HG03378 (cell line): ENCODE measurements at regions not wholly inside any gene's neighbourhood (a gene's known extent, or its start where the extent isn't known, plus 50 kb on each side); places are given as distances from the start of the nearest gene placed in this dataset.
"Not testable (repeated sequence)": the region's sequence is repeated elsewhere in the genome, so short reads cannot be mapped to it uniquely, and the experiment has no call there.

Source experiments
- ATAC-seq: cut with Tn5 transposase; IDR thresholded peaks from one replicate; pipeline ENCODE4 v1.9.1; 2021; ENCODE audit warnings: mild to moderate bottlenecking, moderate library complexity; ENCODE audit not compliant: unreplicated experiment

DNA sequence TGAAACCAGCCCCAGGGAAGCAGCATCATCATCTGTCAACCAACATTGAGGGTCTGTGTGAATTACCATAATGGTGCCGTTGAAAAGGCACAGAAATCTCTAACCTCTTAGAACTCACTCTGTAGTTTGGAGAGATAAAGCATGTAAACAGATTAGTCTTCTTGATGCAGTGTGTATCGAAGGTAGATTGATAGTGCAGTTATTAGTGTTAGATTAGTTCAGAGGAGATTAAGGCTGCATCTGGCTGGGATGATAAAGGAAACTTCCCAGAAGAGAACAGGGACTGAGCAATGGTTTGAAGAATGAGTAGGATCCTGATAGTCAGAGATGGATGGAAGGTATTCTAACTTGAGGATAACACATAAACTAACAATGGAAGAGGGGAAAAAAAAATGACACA is 651.5 kb downstream of the TLE1 start:
- no peak for ATAC-seq

DNA sequence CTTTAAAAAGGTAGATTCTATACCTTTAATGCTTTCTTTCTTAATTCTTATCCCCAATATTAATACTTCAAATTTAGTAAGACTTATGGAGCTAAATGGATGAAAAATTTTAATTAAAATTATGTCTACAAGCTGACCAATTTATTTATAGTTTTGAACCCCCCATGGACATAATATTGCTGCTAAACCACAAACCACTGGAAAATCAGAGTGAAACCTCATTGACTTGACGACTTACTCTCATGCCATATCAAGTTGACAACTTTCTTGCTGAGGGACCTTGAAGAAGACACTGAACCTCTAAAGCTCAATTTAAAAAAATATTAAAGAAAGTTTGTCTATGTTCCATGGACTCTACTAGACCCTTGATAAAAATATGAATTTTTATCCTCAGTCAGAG is 653.7 kb downstream of the TLE1 start:
- ATAC-seq = no peak

DNA sequence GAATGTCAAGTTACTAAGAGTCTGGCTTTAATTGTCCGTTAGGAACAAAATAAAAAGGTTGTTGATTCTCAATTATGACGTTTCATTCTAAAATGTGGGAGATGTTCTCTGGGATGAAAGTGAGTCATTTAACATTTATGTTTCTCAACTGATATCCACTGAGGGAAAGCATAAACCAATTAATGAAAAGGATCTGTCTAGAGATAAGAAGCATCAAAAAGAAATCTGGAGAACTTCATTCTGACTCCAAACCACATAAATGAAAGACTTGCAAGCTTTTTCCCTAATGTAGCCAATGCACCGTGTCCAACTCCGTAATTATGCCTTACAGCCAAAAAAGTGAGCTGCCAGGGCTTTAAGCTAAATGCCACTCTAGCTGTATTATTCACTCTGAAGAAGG is 654.2 kb downstream of the TLE1 start:
- ATAC-seq = no peak

DNA sequence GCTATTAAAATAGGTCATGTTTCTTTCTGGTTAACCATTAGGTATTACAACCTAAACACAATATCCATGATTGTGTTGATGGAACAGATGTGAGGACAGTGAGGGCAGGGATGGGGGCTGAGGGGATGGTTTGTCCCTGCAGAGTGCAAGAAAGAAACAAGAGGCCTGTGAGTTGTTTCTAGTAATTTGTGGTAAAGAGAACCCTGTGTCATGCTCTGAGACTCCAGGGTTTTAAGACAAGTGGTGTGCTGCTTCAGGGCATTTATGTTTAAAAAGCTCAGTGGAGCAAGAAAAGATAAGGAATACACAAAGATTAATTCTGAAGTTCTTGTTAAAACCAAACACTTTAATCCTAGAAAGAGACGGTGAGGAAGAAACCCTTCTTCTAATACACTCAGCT is 656.5 kb downstream of the TLE1 start:
- ATAC-seq = no peak

DNA sequence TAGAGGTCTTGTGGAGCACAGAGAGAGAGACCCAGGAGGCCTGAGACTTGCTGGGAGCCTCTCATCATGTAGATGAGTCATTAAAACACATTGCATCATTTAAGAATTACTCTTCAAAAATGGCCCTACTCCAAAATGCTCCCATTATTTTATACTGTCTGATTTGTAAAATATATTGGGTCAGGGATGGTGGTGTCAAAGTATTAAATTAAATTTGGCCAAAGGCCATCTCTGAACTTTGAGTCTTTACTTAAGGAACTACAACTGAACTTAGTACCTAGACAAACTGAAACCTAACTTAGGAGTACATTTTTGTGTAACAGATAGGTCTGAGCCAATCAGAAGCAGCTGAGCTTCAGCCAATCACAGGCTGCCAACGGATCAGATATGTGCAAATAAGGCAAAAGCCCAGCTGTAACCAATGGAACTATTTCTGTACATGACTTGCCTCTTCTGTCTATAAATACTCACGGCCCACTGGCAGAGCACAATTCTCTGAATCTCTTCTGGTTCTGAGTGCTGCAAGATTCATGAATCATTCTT is 657.2 kb downstream of the TLE1 start:
- ATAC-seq = no peak

DNA sequence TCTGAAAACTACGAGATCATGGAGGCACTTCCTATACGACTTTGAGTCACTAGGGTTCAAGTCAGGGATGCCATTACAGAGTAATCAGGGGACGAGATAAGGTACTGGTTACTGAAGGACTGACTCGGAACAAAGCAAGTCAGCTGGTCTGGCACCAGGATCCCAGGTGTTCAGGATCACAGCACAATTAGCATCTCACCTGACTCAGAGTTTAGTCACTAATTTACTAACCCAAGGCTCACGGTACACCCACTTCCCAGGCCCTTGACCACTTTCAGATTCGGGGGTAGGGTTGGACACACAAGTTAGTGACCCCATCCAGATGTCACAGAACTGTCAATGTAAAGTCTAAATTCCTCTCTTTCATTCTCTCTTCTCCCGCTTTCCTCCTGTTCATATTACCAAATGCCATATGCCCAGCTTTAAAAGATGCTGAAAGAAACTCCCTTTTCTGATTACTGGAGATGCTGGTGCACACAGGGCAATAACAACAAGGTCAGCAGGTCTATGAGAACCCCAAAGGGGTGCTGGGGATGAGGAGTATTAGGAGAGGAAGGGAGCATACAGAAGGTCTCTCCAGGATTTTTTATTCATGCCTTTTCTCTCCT is 657.8 kb downstream of the TLE1 start:
- no peak for ATAC-seq

DNA sequence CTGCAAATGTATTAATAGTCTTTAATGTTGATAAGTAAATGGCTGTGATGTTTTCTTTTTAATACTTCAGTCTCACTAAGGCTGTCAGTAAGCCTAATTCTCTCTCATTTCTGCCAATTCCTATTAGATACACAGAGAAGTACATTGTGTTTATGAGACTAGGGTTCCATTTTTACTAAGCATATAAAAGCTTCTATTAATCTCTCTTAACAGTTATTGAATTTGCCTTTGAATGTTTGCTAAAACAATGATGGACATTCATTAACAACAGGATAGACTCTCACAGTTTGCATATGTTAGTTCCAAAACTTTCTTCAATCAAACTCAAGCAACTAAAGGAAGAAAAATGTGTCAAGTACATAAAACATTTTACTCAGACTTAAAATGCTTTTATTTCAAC is 659.3 kb downstream of the TLE1 start:
- ATAC-seq = no peak

DNA sequence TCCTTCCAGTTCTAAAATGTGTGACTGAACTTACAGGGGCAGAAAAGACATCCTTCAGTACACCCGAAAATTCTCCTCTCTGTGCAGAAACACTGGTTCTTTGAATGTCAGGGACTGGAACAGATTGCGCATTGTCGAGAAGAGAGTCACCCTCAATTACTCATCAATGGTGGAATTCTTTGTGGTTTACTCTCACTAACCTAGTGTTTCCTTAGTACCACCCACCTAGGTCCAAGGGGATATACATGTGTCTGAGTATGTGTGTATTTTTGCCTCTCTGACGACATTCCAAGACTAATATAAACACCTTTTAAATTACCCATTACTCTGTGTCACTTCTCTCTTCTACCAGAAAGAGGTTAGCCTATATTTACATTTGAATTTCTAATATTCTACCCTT is 660.8 kb downstream of the TLE1 start:
- no peak for ATAC-seq

- ATAC-seq = no peak
Observed at GRCh38 chr9:81022177-81022576, 667.2 kb downstream of the TLE1 start.

DNA sequence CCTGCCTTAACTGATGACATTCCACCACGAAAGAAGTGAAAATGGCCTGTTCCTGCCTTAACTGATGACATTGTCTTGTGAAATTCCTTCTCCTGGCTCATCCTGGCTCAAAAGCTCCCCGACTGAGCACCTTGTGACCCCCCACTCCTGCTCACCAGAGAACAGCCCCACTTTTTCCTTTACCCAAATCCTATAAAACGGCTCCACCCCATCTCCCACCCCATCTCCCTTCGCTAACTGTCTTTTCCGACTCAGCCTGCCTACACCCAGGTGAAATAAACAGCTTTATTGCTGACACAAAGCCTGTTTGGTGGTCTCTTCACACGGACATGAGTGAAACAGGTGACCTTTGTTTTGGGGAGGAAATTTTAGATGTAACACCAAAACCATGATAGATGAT is 674.4 kb downstream of the TLE1 start:
- not testable (repeated sequence) for ATAC-seq

- ATAC-seq = not testable (repeated sequence)
Observed at GRCh38 chr9:81013191-81013590, 676.2 kb downstream of the TLE1 start.

DNA sequence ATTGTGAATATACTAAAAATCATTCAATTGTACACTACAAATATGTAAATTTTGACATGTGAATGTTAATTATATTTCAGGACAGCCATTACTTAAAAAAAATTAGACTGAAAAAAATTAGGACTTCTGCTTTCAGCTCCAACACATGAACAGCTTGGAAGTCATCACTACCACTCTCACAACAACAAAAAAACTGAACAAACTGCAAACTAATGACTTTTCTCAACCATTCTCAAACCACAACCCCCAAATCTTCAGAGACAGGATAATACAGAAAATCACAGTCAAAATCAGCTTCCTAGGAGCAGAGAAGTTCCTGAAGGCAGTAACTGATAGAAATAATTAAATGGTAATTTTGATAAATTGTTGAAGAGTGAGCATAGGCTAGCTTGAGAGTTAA is 686.4 kb downstream of the TLE1 start:
- ATAC-seq = no peak

DNA sequence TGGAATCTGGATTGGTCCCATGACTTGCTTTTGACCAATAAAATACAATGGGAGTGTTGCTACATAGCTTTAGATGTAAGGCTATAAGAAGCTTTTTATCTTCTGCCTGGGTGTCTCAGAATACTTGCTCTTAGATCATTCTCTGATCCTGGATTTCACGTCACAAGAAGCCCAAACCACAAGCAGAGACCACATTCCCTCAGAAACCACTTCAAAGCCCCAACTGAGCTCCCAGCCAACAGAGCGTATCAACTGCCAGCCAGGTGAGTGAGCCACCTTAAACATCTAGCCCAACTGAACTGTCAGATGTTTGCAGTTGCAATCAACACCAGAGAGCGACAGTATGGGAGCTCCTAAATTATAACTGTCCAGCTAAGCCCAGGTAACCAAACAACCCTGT is 687.1 kb downstream of the TLE1 start:
- no peak for ATAC-seq

DNA sequence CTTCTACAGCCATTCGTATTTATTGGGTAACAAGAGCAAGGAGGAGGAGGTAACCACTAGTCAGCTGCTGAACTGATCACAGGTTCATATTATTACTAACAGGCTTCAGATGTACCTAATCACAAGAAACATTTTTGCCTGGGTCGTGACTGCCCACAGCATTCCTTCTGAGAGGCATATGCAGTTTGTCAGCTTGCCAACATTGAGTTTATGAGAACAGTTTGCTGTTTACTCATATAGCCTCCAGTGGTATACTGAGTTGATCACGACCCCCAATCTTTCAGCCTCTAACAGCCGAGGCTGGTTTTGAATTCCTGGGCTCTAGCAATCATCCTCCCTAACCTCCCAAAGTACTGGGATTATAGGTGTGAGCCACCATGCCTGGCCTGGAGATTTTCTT is 693.6 kb downstream of the TLE1 start:
- no peak for ATAC-seq

DNA sequence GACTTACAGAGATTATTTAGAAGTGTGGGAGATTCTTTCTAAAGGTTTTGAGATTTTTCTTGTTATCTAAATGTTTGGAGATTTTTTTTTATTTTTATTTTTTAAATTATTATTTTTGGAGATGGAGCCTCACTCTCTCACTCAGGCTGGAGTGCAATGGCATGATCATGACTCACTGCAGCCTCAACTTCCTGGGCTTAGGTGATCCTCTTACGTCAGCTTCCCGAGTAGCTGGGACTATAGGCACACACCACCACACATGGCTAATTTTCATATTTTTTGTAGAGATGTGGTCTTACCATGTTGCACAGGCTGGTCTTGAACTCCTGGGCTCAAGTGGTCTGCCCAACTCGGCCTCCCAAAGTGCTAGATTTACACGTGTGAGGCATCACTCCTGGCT is 694.5 kb downstream of the TLE1 start:
- ATAC-seq = no peak

GRCh38 chr9:80985595-80985994 is 703.8 kb downstream of the TLE1 start:
- not testable (repeated sequence) for ATAC-seq

- no peak for ATAC-seq
Observed at GRCh38 chr9:80976403-80976802, 712.9 kb downstream of the TLE1 start.

- ATAC-seq = not testable (repeated sequence)
Observed at GRCh38 chr9:80970377-80970776, 719.0 kb downstream of the TLE1 start.

DNA sequence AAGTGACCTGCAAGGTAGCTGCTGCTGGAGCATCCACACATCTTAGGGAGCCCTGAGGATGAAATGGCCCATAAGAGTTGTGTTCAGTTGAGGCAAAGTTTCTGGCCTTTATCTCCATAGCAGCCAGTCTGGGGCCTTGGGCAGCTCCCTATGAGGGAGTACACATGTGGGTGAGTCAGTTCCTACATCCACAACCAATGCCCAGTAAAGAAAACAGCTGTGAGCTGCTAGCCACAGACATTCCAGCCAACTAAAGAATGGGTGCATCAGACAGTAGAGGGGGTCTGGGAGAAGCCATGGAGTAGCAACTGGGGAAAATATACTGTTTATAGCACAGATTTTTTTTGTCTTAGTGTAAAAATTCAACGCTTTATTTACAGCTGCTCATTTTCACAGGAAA is 720.7 kb downstream of the TLE1 start:
- ATAC-seq = no peak

DNA sequence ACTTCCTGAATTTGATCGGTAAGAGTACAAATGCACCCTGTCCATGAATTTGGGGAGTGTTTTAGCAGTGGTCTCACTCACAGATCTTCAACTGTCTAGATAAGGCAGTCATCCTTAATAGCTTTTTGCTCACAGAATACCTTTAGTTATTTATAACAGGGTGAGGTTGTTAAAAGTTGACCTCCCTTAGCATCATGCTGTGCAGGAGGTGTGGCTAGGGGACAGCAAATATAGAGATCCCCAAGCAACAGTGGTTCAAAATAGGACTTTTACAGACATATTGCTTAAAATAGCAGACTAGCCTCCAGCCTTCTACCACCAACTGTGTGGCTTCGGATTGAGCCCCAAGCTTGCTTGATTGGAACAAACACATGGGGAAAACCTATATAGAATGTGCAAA is 724.4 kb downstream of the TLE1 start:
- ATAC-seq = no peak

DNA sequence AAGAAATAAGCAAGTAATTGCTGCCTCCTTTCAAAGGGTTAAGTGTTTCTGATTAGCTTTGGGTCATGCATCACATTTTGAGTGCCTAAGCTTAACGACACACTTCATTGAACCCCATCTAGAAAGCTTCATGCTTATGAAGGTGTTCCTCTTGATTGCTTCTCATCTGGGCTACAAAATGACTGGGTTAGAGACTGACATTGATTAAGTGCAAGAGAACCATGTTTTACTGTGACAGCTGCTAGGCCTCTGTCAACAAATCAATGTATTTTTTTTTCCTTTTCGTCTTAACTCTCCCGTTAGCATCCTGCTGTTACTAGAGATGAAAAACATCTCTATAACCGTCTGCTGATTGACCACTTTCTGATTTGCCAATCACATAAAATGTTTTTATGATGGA is 725.0 kb downstream of the TLE1 start:
- no peak for ATAC-seq

DNA sequence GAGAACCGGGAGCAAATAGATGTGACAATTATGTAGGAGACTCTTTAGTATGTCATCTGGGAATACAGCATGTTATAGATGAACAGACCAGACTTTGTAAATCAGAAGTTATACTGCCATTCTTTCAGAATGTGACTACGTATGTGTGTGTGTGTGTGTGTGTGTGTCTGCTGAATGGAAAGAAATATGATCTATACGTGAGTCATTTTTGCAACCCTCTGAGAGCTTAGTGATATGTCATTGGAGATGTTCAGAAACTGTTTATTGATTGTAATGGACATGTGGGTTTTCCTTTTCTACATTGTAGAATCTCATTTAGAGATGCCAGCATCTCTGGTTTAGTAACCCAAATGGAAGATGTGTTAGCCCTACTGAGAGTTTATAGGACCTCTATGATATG is 731.5 kb downstream of the TLE1 start:
- no peak for ATAC-seq

- no peak for ATAC-seq
Observed at GRCh38 chr9:80954521-80954920, 734.8 kb downstream of the TLE1 start.
